ENCODE measurements at regions not wholly inside any gene's neighbourhood (a gene's known extent, or its start where the extent isn't known, plus 50 kb on each side); places are given as distances from the start of the nearest gene placed in this dataset.
"Not testable (repeated sequence)": the region's sequence is repeated elsewhere in the genome, so short reads cannot be mapped to it uniquely, and the experiment has no call there.

- TF ChIP-seq, protein P1, sequence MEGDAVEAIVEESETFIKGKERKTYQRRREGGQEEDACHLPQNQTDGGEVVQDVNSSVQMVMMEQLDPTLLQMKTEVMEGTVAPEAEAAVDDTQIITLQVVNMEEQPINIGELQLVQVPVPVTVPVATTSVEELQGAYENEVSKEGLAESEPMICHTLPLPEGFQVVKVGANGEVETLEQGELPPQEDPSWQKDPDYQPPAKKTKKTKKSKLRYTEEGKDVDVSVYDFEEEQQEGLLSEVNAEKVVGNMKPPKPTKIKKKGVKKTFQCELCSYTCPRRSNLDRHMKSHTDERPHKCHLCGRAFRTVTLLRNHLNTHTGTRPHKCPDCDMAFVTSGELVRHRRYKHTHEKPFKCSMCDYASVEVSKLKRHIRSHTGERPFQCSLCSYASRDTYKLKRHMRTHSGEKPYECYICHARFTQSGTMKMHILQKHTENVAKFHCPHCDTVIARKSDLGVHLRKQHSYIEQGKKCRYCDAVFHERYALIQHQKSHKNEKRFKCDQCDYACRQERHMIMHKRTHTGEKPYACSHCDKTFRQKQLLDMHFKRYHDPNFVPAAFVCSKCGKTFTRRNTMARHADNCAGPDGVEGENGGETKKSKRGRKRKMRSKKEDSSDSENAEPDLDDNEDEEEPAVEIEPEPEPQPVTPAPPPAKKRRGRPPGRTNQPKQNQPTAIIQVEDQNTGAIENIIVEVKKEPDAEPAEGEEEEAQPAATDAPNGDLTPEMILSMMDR (conservative IDR thresholded peaks at IDR 0.05; ENCODE audit: low read depth in 2 of 2): not testable (repeated sequence)
- TF ChIP-seq EZH2phosphoT487 (IDR thresholded peaks at IDR 0.05; ENCODE audit: unreplicated experiment); POLR2AphosphoS5 (IDR thresholded peaks at IDR 0.05; ENCODE audit: low read depth); CREB1 (CRISPR knock-in tag; IDR thresholded peaks at IDR 0.05; ENCODE audit: low read depth); ETS1 (IDR thresholded peaks at IDR 0.05); STAT1 (IDR thresholded peaks at IDR 0.05; ENCODE audit: unreplicated experiment): not testable (repeated sequence)
- TF ChIP-seq, protein P2, sequence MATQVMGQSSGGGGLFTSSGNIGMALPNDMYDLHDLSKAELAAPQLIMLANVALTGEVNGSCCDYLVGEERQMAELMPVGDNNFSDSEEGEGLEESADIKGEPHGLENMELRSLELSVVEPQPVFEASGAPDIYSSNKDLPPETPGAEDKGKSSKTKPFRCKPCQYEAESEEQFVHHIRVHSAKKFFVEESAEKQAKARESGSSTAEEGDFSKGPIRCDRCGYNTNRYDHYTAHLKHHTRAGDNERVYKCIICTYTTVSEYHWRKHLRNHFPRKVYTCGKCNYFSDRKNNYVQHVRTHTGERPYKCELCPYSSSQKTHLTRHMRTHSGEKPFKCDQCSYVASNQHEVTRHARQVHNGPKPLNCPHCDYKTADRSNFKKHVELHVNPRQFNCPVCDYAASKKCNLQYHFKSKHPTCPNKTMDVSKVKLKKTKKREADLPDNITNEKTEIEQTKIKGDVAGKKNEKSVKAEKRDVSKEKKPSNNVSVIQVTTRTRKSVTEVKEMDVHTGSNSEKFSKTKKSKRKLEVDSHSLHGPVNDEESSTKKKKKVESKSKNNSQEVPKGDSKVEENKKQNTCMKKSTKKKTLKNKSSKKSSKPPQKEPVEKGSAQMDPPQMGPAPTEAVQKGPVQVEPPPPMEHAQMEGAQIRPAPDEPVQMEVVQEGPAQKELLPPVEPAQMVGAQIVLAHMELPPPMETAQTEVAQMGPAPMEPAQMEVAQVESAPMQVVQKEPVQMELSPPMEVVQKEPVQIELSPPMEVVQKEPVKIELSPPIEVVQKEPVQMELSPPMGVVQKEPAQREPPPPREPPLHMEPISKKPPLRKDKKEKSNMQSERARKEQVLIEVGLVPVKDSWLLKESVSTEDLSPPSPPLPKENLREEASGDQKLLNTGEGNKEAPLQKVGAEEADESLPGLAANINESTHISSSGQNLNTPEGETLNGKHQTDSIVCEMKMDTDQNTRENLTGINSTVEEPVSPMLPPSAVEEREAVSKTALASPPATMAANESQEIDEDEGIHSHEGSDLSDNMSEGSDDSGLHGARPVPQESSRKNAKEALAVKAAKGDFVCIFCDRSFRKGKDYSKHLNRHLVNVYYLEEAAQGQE (IDR thresholded peaks at IDR 0.05; ENCODE audit: unreplicated experiment): not testable (repeated sequence)
Measured at GRCh38 chr7:45784775-45785174, 88.1 kb downstream of the CCDC201 start.
